Activated CD8-positive, alpha-beta T cell treated with anti-CD3 and anti-CD28 coated beads for 36 hours (primary cell): ENCODE measurements at regions not wholly inside any gene's neighbourhood (a gene's known extent, or its start where the extent isn't known, plus 50 kb on each side); places are given as distances from the start of the nearest gene placed in this dataset.
"Not testable (repeated sequence)": the region's sequence is repeated elsewhere in the genome, so short reads cannot be mapped to it uniquely, and the experiment has no call there.

Experiments
- ATAC-seq: fragments of 200-7000 bp; cut with Tn5 transposase; one replicate; pipeline ENCODE4 v1.10.0; 2021; ENCODE audit warnings: mild to moderate bottlenecking, moderate library complexity
- CTCF ChIA-PET: fragments of 350-600 bp; sonication (Branson Sonifier 250); formaldehyde crosslinking; loops from one replicate; lab custom pipeline; 2021; ENCODE audit warnings: antibody characterized with exemption; lab: Charles Lee
- POLR2A ChIA-PET: fragments of 350-600 bp; sonication (Branson Sonifier 250); formaldehyde crosslinking; loops from one replicate; lab custom pipeline; 2021; ENCODE audit warnings: antibody characterized with exemption; lab: Charles Lee
- DNase-seq: peaks from one replicate; pipeline ENCODE4 v3.0.0-alpha.2; 2020
- H3K27ac Mint-ChIP-seq: one replicate; pipeline ENCODE4 v1.8.0; 2021; ENCODE audit warnings: mild to moderate bottlenecking, mixed read lengths
- H3K27me3 Mint-ChIP-seq: one replicate; pipeline ENCODE4 v1.8.0; 2021; ENCODE audit warnings: mixed read lengths
- H3K36me3 Mint-ChIP-seq: one replicate; pipeline ENCODE4 v1.8.0; 2021; ENCODE audit warnings: low read depth, mixed read lengths
- H3K4me1 Mint-ChIP-seq: one replicate; pipeline ENCODE4 v1.8.0; 2021; ENCODE audit warnings: low read depth, mixed read lengths
- H3K4me3 Mint-ChIP-seq: one replicate; pipeline ENCODE4 v1.8.0; 2021; ENCODE audit warnings: mild to moderate bottlenecking, moderate library complexity, mixed read lengths
- H3K9me3 Mint-ChIP-seq: one replicate; pipeline ENCODE4 v1.8.0; 2021; ENCODE audit warnings: mixed read lengths
- CTCF ChIP-seq: fragments of 200-600 bp; IDR thresholded peaks from one replicate; pipeline ENCODE4 v1.8.0; 2022; ENCODE audit warnings: antibody characterized with exemption, mild to moderate bottlenecking
- intact Hi-C: fragments of 100-400 bp; cut with micrococcal nuclease; formaldehyde crosslinking; loops from one replicate; pipeline ENCODE4 v1.10.0; 2022

- ATAC-seq: no peak
- no peak overlapping the region for H3K27ac Mint-ChIP-seq
- peaks cover 10% of the 10 kb centered on the region for H3K9me3 Mint-ChIP-seq
- intact Hi-C loops: no loop called here
- no peak for DNase-seq
- H3K4me3 Mint-ChIP-seq: no peak overlapping the region
- no peaks in the 10 kb centered on the region for H3K4me1 Mint-ChIP-seq
- no peaks in the 10 kb centered on the region for H3K36me3 Mint-ChIP-seq
- TF ChIP-seq CTCF: no peak
- ChIA-PET CTCF (no interaction called here), POLR2A (no interaction called here)
- no peaks in the 10 kb centered on the region for H3K27me3 Mint-ChIP-seq
Observed at GRCh38 chr17:54455251-54455868, 445.3 kb upstream of the TOM1L1 start.

- H3K36me3 Mint-ChIP-seq, H3K4me1 Mint-ChIP-seq, ATAC-seq, H3K9me3 Mint-ChIP-seq, DNase-seq, H3K27me3 Mint-ChIP-seq, H3K4me3 Mint-ChIP-seq, intact Hi-C loops, H3K27ac Mint-ChIP-seq, CTCF ChIA-PET: not testable (repeated sequence)
- POLR2A ChIA-PET: interaction anchor here (0.6 kb wide), 1 partner anchor 656 kb away, joined by 3 read pairs; no protein-coding TSS in a partner anchor
Observed at GRCh38 chr17:54465443-54465842, 435.2 kb upstream of the TOM1L1 start.

- ATAC-seq: no peak
- peaks cover 9% of the 10 kb centered on the region for H3K9me3 Mint-ChIP-seq
- no peak overlapping the region for H3K4me3 Mint-ChIP-seq
- intact Hi-C loops: no loop called here
- ChIA-PET CTCF (no interaction called here), POLR2A (no interaction called here)
- no peak for DNase-seq
- no peaks in the 10 kb centered on the region for H3K36me3 Mint-ChIP-seq
- no peaks in the 10 kb centered on the region for H3K27me3 Mint-ChIP-seq
- no peaks in the 10 kb centered on the region for H3K4me1 Mint-ChIP-seq
- no peak overlapping the region for H3K27ac Mint-ChIP-seq
- TF ChIP-seq CTCF: no peak
Observed at GRCh38 chr17:54466875-54467274, 433.8 kb upstream of the TOM1L1 start.

GRCh38 chr17:54482843-54483242 lies 417.8 kb upstream of the TOM1L1 start:
- intact Hi-C loops: no loop called here
- Mint-ChIP-seq H3K36me3 (no peaks in the 10 kb centered on the region), H3K27me3 (no peaks in the 10 kb centered on the region), H3K9me3 (peaks cover 4% of the 10 kb centered on the region), H3K4me3 (no peak overlapping the region), H3K4me1 (no peaks in the 10 kb centered on the region), H3K27ac (no peak overlapping the region)
- ChIA-PET CTCF (no interaction called here), POLR2A (no interaction called here)
- no peak for DNase-seq
- ATAC-seq: no peak
- no peak for TF ChIP-seq CTCF

GRCh38 chr17:54493691-54494090 lies 407.0 kb upstream of the TOM1L1 start:
- ATAC-seq (no peak), DNase-seq (no peak)
- ChIA-PET CTCF (no interaction called here), POLR2A (no interaction called here)
- H3K4me1 Mint-ChIP-seq: no peaks in the 10 kb centered on the region
- intact Hi-C loops: no loop called here
- no peak overlapping the region for H3K4me3 Mint-ChIP-seq
- H3K27me3 Mint-ChIP-seq: no peaks in the 10 kb centered on the region
- no peak overlapping the region for H3K27ac Mint-ChIP-seq
- H3K9me3 Mint-ChIP-seq: no peaks in the 10 kb centered on the region
- no peaks in the 10 kb centered on the region for H3K36me3 Mint-ChIP-seq
- no peak for TF ChIP-seq CTCF
